Fibroblast of skin of back (primary cell): ENCODE measurements at regions not wholly inside any gene's neighbourhood (a gene's known extent, or its start where the extent isn't known, plus 50 kb on each side); places are given as distances from the start of the nearest gene placed in this dataset.

Source experiments
- DNase-seq: peaks from one replicate; pipeline ENCODE4 v3.0.0-alpha.2; 2013

DNA sequence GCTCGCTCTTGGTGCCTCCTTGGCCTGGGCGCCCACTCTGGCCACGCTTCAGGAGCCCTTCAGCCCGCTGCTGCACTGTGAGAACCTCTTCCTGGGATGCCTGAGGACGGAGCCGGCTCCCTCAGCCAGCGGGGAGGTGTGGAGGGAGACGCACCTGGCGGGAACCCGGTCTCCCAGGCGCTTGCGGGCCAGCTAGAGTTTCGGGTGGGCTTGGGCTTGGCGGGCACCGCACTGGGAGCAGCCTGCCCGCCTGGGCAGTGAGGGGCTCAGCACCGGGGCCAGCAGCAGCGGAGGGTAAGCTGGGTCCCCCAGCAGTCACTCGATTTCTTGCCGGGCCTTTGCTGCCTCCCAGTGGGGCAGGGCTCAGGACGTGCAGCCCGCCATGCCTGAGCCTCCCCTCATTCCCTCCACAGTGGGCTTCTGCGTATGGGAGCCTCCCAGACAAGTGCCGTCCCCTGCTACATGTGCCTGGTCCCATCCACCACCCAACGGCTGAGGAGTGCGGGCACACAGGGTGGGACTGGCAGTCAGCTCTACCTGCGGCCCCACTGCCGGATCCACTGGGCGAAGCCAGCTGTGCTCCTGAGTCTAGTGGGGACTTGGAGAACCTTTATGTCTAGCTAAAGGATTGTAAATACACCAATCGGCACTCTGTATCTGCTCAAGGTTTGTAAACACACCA is 708.7 kb downstream of the VGLL3 start:
- no peak for DNase-seq

DNA sequence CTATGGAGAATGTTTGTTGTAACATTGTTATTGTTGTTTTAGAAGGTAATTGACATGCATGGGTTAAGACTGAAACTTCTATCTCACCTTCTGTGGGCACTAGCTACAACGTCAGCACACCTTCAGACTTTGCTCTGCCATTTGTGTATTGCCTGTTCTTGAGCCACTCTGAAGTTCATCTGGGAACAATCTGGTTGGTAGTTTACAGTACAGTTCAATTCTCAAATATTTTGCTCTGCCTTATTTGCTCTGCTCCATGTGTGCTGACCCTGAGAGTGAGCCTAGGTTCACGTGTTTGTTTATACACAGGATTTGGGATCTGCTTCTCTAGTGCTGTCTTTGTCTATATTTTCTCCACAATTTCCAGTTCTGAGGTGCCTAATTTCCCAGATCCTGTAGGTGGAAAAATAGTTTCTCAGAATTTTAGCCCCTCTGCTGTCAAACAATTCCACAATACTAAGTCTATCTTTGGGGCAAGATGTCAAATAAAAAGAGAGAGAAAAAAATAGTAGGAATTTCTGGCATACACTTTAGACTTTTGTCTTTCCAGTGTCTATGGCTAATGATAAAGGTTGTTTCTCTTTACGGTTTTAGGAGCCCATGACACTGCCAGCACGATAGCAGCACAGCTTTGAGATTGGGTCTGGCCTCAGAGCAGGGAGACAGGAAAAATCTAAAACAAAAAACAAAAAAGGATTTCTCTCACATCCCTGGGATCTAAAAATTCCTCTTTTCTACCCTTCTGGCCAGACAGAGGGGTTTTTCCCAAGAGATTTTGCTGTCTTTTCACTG is 721.4 kb downstream of the VGLL3 start:
- DNase-seq, result no peak

DNA sequence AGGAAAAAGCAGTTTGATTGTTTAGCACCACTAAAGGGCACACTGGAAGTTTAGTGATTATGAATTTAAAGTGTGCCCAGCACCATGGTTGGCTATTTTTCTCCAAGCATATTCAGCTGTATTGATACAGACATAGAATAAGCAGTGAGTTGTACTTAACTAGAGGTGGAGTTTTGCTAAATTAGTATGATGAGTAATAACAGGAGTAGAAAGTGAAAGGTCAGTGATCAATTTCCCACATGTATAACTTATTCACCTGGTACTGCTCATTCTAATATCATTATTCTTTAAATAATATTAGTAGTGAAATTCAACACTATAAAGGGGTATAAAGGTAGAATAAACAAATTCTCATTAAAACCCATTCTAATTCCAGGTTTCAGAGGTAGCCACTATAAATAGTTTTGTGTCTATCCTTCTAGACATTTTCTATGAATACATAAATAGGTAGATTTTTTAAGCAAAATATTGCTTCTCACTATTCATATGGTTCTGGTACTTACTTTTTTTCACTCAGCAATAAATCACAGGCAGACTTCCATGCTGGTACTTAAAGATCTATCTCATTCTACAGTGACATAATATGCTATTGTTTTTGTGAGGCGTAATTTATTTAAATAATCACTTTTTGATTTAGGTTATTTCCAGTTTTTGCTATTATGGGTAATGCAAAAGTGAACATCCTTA is 732.9 kb downstream of the VGLL3 start:
- no peak for DNase-seq

DNA sequence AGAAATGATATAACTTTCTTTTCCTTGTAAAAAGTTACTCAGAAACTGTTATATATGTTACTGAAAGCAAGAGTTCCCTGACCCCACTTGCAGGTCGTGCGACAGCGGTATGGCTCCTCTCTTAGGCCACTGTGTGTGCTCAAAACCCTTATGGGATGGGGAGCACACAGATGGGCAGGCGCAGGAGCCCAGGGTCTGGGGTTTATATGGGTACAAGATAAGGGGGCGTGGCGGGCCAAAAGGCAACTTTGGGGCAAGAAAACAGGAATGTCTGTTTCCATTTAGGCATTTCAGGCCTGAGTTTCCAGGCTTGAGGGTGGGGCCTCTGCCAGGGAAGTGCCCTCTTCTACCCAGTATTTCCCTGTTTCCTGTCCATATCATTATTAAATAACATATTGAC is 736.5 kb downstream of the VGLL3 start:
- DNase-seq, result no peak

DNA sequence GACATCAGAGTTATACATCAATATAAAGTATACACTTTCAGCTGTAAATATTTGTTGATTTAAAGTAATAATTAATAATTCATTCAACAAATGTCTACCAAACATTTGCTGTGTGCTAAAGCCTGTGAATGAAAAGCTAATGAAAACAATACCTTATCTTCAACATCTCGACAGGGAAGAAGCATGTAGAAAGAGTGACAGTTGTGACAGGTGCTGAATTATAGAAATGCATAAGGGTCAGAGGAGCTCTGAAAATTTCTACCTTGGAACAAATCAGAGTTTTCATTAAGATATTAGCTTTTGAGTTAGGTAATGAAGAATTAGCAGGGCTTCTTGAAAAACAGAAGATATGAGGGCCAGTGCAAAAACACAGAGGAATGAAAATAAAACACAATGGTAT is 739.2 kb downstream of the VGLL3 start:
- no peak for DNase-seq

DNA sequence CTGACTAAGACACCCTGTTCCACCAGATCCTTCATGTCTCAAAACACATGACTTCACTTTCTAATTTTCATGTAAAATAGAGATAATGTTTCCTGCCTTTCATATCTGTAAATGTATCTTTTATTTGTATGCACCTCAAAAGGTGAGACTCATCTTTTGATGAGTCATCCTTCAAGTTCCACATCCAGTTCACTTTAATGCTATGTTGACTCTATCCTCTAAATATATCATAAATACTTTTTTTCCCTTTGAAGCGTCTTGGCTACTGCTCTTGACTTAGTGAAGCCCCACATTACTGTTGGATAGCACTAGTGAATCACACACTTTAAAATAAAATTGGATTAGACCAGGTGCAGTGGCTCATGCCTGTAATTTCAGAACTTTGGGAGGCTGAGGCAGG is 741.1 kb downstream of the VGLL3 start:
- DNase-seq, result no peak

DNA sequence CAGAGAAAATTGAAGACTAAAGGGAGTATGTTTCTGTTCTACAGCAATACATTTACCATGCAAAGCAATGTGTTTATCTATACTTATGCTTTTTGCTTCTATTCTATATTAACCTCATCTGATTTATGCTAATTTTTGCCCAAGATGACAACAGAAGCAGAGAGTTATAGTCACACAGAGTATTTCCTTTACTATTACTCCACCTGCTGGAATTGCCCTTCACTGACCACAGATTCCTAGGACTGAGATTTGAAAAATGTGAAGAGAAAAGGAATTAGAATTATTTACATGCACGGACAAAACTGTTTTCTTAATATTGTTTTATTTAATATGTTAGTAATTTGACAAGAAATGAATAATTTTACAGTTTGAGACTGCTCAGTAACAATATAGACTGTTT is 745.6 kb downstream of the VGLL3 start:
- no peak for DNase-seq

DNA sequence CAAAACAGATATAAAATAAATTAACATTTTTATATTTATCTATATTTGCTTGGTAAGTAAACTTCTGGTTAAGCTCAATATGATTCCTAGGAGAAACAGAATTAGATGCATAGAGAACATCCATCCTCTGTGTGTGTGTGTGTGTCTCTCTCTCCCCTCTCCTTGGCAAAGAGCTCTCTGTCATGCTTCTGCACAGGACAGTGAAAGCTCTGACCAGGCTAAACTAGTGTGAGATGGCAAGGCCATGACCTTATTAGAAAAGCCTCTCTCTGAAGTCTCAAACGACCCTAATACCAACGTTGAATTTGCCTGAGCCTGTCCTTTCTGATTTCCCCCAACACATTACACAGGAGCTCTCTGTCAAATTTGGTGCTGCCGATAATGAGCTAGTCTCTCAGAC is 746.0 kb downstream of the VGLL3 start:
- DNase-seq, result no peak

DNA sequence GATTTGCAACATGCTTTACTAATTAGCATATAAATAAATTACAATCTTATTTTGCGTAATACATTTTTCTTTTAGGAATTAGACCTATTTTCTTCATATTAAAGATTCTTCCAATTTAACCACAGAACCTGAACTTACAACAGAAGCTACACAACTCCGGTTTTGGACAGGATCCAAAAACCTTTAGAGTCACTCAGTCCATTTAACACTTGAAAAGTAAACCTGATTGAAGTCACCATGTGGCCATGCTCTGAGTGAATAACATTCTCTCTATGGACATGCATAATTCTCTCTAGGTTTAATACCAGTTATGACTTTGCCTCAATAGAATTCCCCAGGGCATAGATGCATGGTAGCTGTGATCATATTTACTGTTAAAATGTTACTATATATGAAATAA is 751.0 kb downstream of the VGLL3 start:
- DNase-seq, result no peak

DNA sequence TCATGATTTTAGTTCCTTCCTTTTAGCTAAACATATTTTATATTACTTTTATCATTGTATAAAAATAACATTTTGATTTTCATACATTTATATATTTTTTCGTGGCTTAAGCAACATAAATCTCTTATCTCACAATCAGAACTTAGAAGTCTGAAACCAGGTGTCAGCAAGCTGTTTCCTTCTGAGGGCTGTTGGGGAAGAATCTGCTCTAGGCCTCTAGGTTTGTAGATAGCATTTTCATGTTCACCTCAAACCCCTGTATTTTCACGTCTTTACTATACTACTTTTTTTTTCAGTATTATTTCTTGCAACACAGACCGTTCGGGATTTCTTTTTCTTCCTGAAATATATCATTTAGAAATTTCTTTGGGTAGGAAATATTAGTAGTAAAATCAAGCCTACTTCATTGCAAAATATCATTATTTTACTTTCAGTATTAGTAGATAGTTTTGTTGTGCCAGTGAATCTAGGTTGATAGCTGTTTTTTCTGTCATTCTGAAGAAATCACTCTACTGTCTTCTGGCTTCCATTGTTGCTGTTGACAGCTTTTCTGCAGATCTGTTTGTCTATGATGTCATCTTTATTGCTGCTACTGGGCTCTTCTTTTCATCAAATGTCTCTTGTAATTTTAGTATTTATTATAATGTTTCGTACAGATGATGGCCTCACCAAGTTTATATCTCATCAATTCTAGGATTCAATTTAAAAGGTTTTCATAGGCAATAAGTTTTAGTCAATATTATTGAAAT is 756.3 kb downstream of the VGLL3 start:
- DNase-seq, result no peak

DNA sequence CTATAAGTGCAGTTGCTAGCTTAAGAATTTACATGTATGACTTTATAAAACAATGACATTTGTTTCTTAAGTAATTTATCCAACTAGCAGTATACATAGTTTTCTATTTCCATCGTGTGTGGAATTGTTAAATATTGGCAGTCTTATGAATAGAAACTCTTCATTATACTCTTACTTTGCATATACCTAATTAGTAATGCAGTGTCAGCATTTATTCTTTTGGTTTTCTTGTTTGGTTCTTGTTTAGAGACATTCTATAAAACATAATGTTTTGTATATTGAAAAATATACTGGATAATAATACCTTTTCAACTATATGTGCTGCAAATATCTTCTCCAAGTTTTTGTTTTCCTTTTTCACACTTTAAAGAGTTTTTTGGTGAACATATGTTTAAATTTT is 760.2 kb downstream of the VGLL3 start:
- DNase-seq, result no peak

DNA sequence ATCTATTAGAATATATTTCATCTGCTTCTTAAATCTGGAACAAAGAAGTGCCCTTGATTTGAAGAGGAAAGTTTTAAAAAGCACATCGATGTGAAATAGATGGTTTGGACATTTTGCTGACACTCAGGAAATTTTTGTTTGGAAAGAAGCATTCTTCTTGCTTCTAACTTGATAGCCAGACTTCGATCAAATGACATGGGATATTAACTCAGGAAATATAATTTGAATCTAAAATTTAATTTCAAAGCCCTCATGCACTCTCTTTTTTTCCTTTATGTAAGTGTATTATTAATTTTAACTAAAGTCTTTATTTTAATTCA is 761.2 kb downstream of the VGLL3 start:
- no peak for DNase-seq

DNA sequence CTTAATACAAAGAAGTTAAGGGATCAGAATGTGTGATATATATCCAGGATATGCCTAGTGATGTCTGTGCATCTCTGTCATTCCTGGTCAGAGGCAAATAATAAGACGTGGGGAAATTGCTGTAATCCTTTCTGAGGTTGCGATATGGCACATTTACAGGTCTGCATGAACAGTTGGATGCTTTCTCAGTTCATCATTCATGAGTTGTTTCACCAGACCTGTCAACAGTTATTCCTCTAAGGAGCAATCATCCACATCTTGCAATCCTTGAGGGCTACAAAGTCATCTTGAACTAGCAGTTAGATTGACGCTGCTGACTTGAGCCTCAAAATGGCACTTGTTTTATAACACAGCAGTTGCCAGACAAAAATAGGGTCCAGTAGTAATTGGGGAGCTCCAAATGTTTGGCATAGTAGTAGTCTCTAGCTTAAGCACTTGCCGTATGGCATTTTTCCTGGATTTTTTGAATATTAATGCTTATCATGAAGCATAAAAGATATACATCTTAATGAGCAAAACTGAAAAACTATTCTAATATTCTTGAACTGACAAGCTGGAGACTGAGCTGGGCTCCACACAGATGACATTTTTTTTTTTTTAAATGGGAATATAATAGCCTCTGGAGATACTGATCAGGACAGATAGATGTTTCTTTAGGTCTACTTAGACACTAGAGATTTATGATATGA is 761.7 kb downstream of the VGLL3 start:
- no peak for DNase-seq

DNA sequence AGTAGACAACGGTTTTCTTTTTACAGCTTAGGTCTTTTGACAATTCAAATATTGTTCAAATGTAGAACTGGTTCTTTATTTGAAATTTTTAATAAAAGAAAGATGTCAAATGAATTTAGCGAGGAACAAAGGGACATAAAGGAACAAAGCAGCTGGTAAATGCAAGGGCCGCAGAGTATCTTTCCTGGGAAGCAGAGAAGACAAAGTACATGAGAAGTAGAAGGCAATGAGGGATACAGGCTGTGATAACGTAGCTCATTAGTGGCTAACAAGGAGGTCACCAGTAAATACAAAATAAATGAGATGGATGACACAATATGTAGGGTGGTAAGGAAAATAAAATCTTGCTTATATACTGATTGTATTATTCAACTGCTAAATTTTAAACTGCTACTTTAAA is 762.8 kb downstream of the VGLL3 start:
- no peak for DNase-seq

DNA sequence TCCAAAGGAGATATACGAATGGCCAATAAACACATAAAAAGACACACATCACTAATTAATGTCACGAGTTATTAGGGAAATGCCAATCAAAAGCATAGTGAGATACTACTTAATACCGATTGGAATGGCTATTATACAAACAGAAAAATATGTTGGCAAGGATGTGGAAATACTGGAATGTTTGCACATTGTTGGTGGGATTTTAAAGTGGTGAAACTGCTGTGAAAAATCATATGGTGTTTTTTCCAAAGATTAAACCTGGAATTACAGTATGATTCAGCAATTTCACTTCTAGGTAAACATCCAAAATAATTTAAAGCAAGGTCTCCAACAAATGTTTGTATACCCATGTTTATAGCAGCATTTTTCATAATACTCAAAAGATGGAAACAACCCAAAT is 765.5 kb downstream of the VGLL3 start:
- peak; percentile 3 for DNase-seq

DNA sequence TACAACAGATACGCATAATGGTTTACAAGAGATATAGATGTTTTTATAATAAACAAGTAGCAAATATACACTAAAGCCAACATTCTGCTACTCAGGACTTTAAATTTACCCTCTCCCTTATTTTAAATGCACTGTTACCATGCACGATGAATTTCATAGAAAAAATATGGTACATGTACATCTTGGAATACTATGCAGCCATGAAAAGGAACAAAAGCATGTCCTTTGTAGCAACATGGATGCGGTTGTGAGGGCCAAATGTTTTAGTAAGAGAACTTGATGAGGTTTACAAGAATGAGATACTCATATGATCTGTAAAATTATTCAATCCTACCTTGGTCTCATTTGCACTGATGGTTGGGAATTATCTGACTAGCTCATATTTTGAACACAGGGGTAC is 769.3 kb downstream of the VGLL3 start:
- no peak for DNase-seq

DNA sequence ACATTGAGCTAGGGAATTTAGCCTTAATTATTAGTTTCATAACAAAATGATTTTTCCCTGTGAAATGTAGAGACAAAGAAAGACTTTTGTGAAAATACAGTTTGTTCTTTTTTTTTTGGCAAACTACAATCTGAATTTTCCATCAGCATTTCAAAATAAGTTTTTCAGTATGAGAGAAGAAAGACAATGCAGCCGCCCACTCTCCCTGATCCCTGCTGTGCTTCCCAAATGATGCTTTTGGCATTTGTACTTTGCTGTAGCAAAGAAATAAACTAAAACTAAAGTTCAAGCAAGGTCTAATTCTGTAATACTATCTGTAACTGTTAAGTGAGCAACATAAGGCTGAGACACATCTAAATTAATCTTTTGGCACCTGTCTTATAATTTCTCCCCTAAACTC is 782.2 kb downstream of the VGLL3 start:
- DNase-seq, result no peak

DNA sequence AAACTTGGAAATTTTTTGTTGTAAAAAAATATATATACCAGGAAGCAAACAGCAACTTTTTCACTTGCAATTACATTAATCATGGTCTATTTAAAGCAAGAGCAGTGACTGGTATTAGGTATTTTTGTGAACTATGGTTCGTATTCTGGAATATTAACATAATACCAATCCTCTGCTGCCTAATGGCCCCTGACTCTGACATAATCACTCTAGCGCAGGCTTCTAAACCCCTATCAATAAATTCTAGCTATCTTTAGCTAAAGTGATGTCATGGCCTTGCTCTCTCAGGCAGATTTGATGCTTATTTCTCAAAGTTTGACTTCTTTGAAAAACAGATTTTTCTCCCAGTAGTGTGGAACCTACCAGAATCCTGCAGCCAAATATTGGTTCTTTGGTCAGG is 808.3 kb downstream of the VGLL3 start:
- DNase-seq, result no peak

DNA sequence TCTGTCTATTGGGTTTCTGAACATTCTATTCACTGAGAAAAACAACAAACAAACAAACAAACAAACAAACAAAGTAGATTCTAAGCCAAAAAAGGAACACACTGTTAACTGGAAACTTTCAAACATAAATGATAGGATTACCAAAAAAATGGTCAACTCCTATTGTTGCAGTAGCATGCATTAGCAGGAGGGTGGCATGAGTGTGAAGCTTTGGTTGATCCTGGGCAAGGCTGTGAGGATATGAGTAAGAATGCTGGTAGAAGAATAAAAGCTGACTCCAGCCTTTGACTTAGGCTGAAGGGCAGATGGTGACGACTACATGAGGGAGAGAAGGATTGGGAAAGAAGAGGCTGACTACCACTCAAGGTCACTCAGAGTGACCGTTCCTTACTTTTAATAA is 810.3 kb downstream of the VGLL3 start:
- no peak for DNase-seq

DNA sequence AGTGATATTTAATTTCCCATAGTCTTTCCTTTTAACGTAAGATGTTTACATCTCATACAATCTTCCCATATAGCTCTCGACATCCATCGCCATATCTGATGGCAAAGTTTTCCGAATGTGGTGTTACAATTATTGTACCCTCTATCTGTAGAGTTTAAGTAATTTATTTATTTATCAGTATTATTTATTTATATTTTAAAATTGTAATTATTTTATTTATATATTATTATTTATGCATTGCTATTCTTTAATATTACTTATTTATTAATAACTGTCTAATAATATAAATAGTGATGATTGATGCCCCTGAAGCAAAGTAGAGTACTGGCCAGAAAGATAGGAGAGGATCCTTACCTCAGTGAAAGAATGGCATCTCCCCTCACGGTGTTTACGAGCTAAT is 812.9 kb downstream of the VGLL3 start:
- no peak for DNase-seq

DNA sequence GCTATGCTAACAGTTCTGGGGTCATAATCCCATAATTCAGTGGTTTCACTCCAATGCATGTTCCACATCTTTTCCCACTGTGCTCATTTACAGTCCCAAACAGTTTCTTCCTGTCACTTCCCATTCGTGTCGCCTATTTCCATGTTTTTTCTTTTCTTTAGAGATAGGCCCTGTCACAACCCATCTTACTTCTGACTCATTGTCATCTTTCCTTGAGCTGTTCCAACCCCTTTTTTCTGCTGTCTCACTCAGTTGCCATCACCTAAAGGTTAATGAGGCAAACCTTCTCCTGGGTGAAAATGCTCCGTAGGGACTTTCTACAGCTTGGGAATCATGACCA is 814.5 kb downstream of the VGLL3 start:
- no peak for DNase-seq

DNA sequence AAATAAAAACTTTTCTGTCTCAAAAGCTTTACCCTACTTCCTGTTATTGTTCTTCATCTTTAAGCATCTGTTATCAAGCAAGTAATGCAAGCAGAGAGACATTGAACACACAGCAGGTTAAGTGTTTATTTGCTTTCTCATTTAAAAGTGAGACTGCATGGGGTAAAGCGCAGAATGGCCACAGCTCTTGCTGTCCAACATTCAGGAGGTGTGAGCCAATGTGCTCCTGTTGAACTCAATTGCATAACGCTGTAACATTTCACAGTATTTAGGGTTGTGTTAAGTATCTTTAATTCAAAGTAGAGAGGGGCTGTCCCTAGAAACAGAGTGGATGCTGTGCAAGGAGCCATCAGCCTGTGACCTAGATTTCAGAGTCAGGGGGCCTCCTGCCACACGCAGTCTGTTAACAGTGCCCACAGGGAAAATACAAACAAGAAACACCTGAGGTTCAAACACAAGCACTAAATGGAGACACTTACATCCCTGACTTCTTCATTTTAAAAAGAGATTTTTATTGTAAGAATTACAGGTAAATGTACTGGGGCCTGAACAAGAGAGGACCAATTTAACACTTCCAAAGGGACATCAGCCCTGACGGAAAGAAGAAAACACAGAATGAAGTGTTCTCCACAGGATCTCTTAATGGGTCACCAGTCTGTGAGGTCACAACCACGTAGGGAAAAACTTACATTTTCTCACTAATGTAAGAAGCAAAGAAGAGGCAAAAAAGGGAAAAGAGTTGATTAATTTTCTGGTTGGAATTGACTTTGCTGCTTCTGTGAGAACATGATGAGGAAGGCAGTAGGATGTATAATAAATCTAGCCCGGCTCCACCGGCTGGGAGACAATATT is 815.1 kb downstream of the VGLL3 start:
- DNase-seq, result no peak
